Endodermal cell (in vitro differentiated cells): ENCODE measurements at regions not wholly inside any gene's neighbourhood (a gene's known extent, or its start where the extent isn't known, plus 50 kb on each side); places are given as distances from the start of the nearest gene placed in this dataset.
"Not testable (repeated sequence)": the region's sequence is repeated elsewhere in the genome, so short reads cannot be mapped to it uniquely, and the experiment has no call there.

Experiments
- DNase-seq: peaks from one replicate; pipeline ENCODE4 v3.0.0-alpha.2; 2017
- H3K27ac ChIP-seq: 2 replicates; pipeline ENCODE4 v1.5.1; 2013; ENCODE audit warnings: mild to moderate bottlenecking, low read depth, low read length, moderate library complexity
- H3K27me3 ChIP-seq: 2 replicates; pipeline ENCODE4 v1.6.1; 2013; ENCODE audit warnings: mild to moderate bottlenecking, low read length, moderate library complexity; ENCODE audit not compliant: insufficient read depth, control insufficient read depth, poor library complexity, severe bottlenecking
- H3K36me3 ChIP-seq: 2 replicates; pipeline ENCODE4 v1.7.0; 2013; ENCODE audit warnings: mild to moderate bottlenecking, low read length, moderate library complexity; ENCODE audit not compliant: control insufficient read depth, insufficient read depth
- H3K4me1 ChIP-seq: one replicate; pipeline ENCODE4 v1.7.0; 2013; ENCODE audit warnings: low read length; ENCODE audit not compliant: control insufficient read depth, insufficient read depth
- H3K4me3 ChIP-seq: 2 replicates; pipeline ENCODE4 v1.5.1; 2013; ENCODE audit warnings: mild to moderate bottlenecking, low read length, moderate library complexity
- H3K9ac ChIP-seq: 2 replicates; pipeline ENCODE4 v1.6.1; 2013; ENCODE audit warnings: mild to moderate bottlenecking, low read length, moderate library complexity; ENCODE audit not compliant: poor library complexity, severe bottlenecking; ENCODE audit errors: extremely low read depth
- H3K9me3 ChIP-seq: 2 replicates; pipeline ENCODE4 v1.6.1; 2013; ENCODE audit warnings: mild to moderate bottlenecking, low read length, moderate library complexity; ENCODE audit not compliant: control insufficient read depth
- H3K27ac Mint-ChIP-seq: 2 replicates; pipeline ENCODE4 v1.8.0; 2020; ENCODE audit warnings: mixed read lengths
- H3K27me3 Mint-ChIP-seq: 2 replicates; pipeline ENCODE4 v1.8.0; 2021; ENCODE audit warnings: mild to moderate bottlenecking, mixed read lengths; ENCODE audit not compliant: insufficient read depth
- H3K36me3 Mint-ChIP-seq: 2 replicates; pipeline ENCODE4 v1.8.0; 2020; ENCODE audit warnings: low read depth, mixed read lengths
- H3K4me1 Mint-ChIP-seq: 2 replicates; pipeline ENCODE4 v1.8.0; 2020; ENCODE audit warnings: mixed read lengths
- H3K4me3 Mint-ChIP-seq: 2 replicates; pipeline ENCODE4 v1.8.0; 2020; ENCODE audit warnings: mild to moderate bottlenecking, moderate library complexity, mixed read lengths
- H3K9me3 Mint-ChIP-seq: 2 replicates; pipeline ENCODE4 v1.8.0; 2020; ENCODE audit warnings: mild to moderate bottlenecking, mixed read lengths
- CTCF ChIP-seq: fragments of 200-600 bp; sonication (generic); conservative IDR thresholded peaks from 2 replicates; pipeline ENCODE4 v1.5.0; 2021; ENCODE audit warnings: antibody characterized with exemption, mild to moderate bottlenecking
- WGBS, 2 experiments: methylation state at CpG; one replicate each; pipeline versions ENCODE4 v1.1.5 to v1.1.7; 2013; ENCODE audit warnings: missing lambda C conversion rate in 2 of 2, mixed read lengths in 1 of 2; ENCODE audit not compliant: insufficient coverage in 1 of 2, insufficient read length in 1 of 2; 5-methylcytosine and 5-hydroxymethylcytosine counted together

GRCh38 chr3:11736136-11736833 lies 92.6 kb upstream of the VGLL4 start:
- peaks cover 8% of the 10 kb centered on the region for H3K27me3 Mint-ChIP-seq
- Histone ChIP-seq H3K4me3 (no peak overlapping the region), H3K9me3 (no peaks in the 10 kb centered on the region), H3K27ac (no peak overlapping the region), H3K36me3 (no peaks in the 10 kb centered on the region), H3K27me3 (no peaks in the 10 kb centered on the region), H3K4me1 (no peaks in the 10 kb centered on the region), H3K9ac (no peak overlapping the region)
- DNase-seq = no peak
- TF ChIP-seq CTCF = no peak
- 83 to 97% methylated on average over 7 to 9 of the region's 9 CpGs for WGBS, 2 experiments
- H3K9me3 Mint-ChIP-seq = no peaks in the 10 kb centered on the region
- H3K4me3 Mint-ChIP-seq = no peak overlapping the region
- H3K36me3 Mint-ChIP-seq = no peaks in the 10 kb centered on the region
- no peak overlapping the region for H3K27ac Mint-ChIP-seq
- no peaks in the 10 kb centered on the region for H3K4me1 Mint-ChIP-seq

GRCh38 chr3:11735638-11736037 lies 91.9 kb upstream of the VGLL4 start:
- no peak overlapping the region for H3K4me3 ChIP-seq
- H3K27ac ChIP-seq = no peak overlapping the region
- no peaks in the 10 kb centered on the region for H3K9me3 ChIP-seq
- no peaks in the 10 kb centered on the region for H3K4me1 Mint-ChIP-seq
- no peaks in the 10 kb centered on the region for H3K36me3 Mint-ChIP-seq
- H3K9me3 Mint-ChIP-seq = no peaks in the 10 kb centered on the region
- H3K27me3 ChIP-seq = no peaks in the 10 kb centered on the region
- H3K4me1 ChIP-seq = no peaks in the 10 kb centered on the region
- DNase-seq = no peak
- peaks cover 8% of the 10 kb centered on the region for H3K27me3 Mint-ChIP-seq
- H3K27ac Mint-ChIP-seq = no peak overlapping the region
- H3K9ac ChIP-seq = no peak overlapping the region
- no peaks in the 10 kb centered on the region for H3K36me3 ChIP-seq
- H3K4me3 Mint-ChIP-seq = no peak overlapping the region
- no peak for TF ChIP-seq CTCF
- 75 to 80% methylated on average over 6 of the region's 6 CpGs for WGBS, 2 experiments

- not testable (repeated sequence) for H3K9me3 Mint-ChIP-seq, H3K27ac Mint-ChIP-seq, H3K9me3 ChIP-seq, H3K4me1 Mint-ChIP-seq, H3K4me3 ChIP-seq, H3K27me3 Mint-ChIP-seq, H3K27ac ChIP-seq, H3K36me3 Mint-ChIP-seq, DNase-seq, H3K4me1 ChIP-seq, H3K36me3 ChIP-seq, H3K4me3 Mint-ChIP-seq, H3K9ac ChIP-seq, H3K27me3 ChIP-seq
- 93% methylated on average over 2 to 4 of the region's 4 CpGs for WGBS, 2 experiments
Measured at GRCh38 chr3:11735111-11735510, 91.4 kb upstream of the VGLL4 start.

GRCh38 chr3:11733914-11734313 lies 90.2 kb upstream of the VGLL4 start:
- Mint-ChIP-seq H3K9me3 (no peaks in the 10 kb centered on the region), H3K27ac (no peak overlapping the region), H3K4me1 (no peaks in the 10 kb centered on the region), H3K27me3 (peaks cover 8% of the 10 kb centered on the region), H3K4me3 (no peak overlapping the region), H3K36me3 (no peaks in the 10 kb centered on the region)
- no peak for DNase-seq
- Histone ChIP-seq H3K9me3 (no peaks in the 10 kb centered on the region), H3K9ac (no peak overlapping the region), H3K4me3 (no peak overlapping the region), H3K27ac (no peak overlapping the region), H3K4me1 (no peaks in the 10 kb centered on the region), H3K27me3 (no peaks in the 10 kb centered on the region), H3K36me3 (no peaks in the 10 kb centered on the region)
- TF ChIP-seq CTCF = no peak
- 86 to 91% methylated on average over 5 to 7 of the region's 7 CpGs for WGBS, 2 experiments
